ENCODE measurements at regions not wholly inside any gene's neighbourhood (a gene's known extent, or its start where the extent isn't known, plus 50 kb on each side); places are given as distances from the start of the nearest gene placed in this dataset.

- no peak for DNase-seq (ENCODE audit: low read depth in 2 of 2)
Measured at GRCh38 chr1:209375097-209375496, 208.4 kb upstream of the CAMK1G start.

GRCh38 chr1:209375671-209376365, 207.7 kb upstream of the CAMK1G start:
- no peak for DNase-seq (ENCODE audit: low read depth in 2 of 2)

- no peak for DNase-seq (ENCODE audit: low read depth in 2 of 2)
Measured at GRCh38 chr1:209376774-209377173, 206.7 kb upstream of the CAMK1G start.

GRCh38 chr1:209377995-209378394, 205.5 kb upstream of the CAMK1G start:
- no peak for DNase-seq (ENCODE audit: low read depth in 2 of 2)

- DNase-seq (ENCODE audit: low read depth in 2 of 2), result no peak
Measured at GRCh38 chr1:209379280-209379679, 204.2 kb upstream of the CAMK1G start.

GRCh38 chr1:209380420-209380819, 203.1 kb upstream of the CAMK1G start:
- no peak for DNase-seq (ENCODE audit: low read depth in 2 of 2)

- DNase-seq (ENCODE audit: low read depth in 2 of 2), result no peak
Measured at GRCh38 chr1:209382231-209383100, 201.0 kb upstream of the CAMK1G start.

GRCh38 chr1:209383422-209383821, 200.1 kb upstream of the CAMK1G start:
- DNase-seq (ENCODE audit: low read depth in 2 of 2), result no peak

GRCh38 chr1:209383907-209384709, 199.4 kb upstream of the CAMK1G start:
- DNase-seq (ENCODE audit: low read depth in 2 of 2), result no peak

- no peak for DNase-seq (ENCODE audit: low read depth in 2 of 2)
Measured at GRCh38 chr1:209384710-209385550, 198.6 kb upstream of the CAMK1G start.

- DNase-seq (ENCODE audit: low read depth in 2 of 2), result no peak
Measured at GRCh38 chr1:209386156-209386555, 197.4 kb upstream of the CAMK1G start.

GRCh38 chr1:209387271-209387968, 196.1 kb upstream of the CAMK1G start:
- DNase-seq (ENCODE audit: low read depth in 2 of 2), result no peak

- DNase-seq (ENCODE audit: low read depth in 2 of 2), result no peak
Measured at GRCh38 chr1:209387969-209388329, 195.6 kb upstream of the CAMK1G start.

GRCh38 chr1:209388358-209388757, 195.2 kb upstream of the CAMK1G start:
- no peak for DNase-seq (ENCODE audit: low read depth in 2 of 2)

- no peak for DNase-seq (ENCODE audit: low read depth in 2 of 2)
Measured at GRCh38 chr1:209389258-209389657, 194.3 kb upstream of the CAMK1G start.

GRCh38 chr1:209389975-209390374, 193.5 kb upstream of the CAMK1G start:
- no peak for DNase-seq (ENCODE audit: low read depth in 2 of 2)

- DNase-seq (ENCODE audit: low read depth in 2 of 2), result no peak
Measured at GRCh38 chr1:209390764-209391163, 192.8 kb upstream of the CAMK1G start.

- DNase-seq (ENCODE audit: low read depth in 2 of 2), result no peak
Measured at GRCh38 chr1:209391792-209392191, 191.7 kb upstream of the CAMK1G start.

- DNase-seq (ENCODE audit: low read depth in 2 of 2), result no peak
Measured at GRCh38 chr1:209395169-209395568, 188.3 kb upstream of the CAMK1G start.

- no peak for DNase-seq (ENCODE audit: low read depth in 2 of 2)
Measured at GRCh38 chr1:209397371-209397770, 186.1 kb upstream of the CAMK1G start.

GRCh38 chr1:209397910-209398309, 185.6 kb upstream of the CAMK1G start:
- no peak for DNase-seq (ENCODE audit: low read depth in 2 of 2)
